ENCODE measurements at regions not wholly inside any gene's neighbourhood (a gene's known extent, or its start where the extent isn't known, plus 50 kb on each side); places are given as distances from the start of the nearest gene placed in this dataset.

- TF ChIP-seq CTCF (IDR thresholded peaks at IDR 0.05), result no peak
- no peak for TF ChIP-seq POLR2A (IDR thresholded peaks at IDR 0.05)
Measured at GRCh38 chr18:72940986-72941385, 73.2 kb upstream of the NETO1 start.

All from vagina (tissue), 2 donors.